ENCODE measurements at regions not wholly inside any gene's neighbourhood (a gene's known extent, or its start where the extent isn't known, plus 50 kb on each side); places are given as distances from the start of the nearest gene placed in this dataset.

- TF ChIP-seq CTCF (IDR thresholded peaks at IDR 0.05) (no peak), POLR2A (IDR thresholded peaks at IDR 0.05) (no peak)
Measured at GRCh38 chr14:58760121-58760520, 122.4 kb downstream of the DACT1 start.

All from Peyer's patch (tissue), 4 donors.